Pons (tissue), 1 donor: ENCODE measurements at regions not wholly inside any gene's neighbourhood (a gene's known extent, or its start where the extent isn't known, plus 50 kb on each side); places are given as distances from the start of the nearest gene placed in this dataset.
"Not testable (repeated sequence)": the region's sequence is repeated elsewhere in the genome, so short reads cannot be mapped to it uniquely, and the experiment has no call there.

ENCODE experiments used
- DNase-seq: peaks from one replicate; pipeline ENCODE4 v3.0.0-alpha.2; 2016; ENCODE audit warnings: low spot score

GRCh38 chr1:104172243-104172681 lies 422.6 kb downstream of the AMY1C start:
- no peak for DNase-seq

- DNase-seq = no peak
Measured at GRCh38 chr1:104182251-104182650, 432.6 kb downstream of the AMY1C start.

- DNase-seq = no peak
Measured at GRCh38 chr1:104189207-104189606, 439.5 kb downstream of the AMY1C start.

GRCh38 chr1:104190821-104191220 lies 441.1 kb downstream of the AMY1C start:
- DNase-seq = no peak

- no peak for DNase-seq
Measured at GRCh38 chr1:104195395-104195794, 445.7 kb downstream of the AMY1C start.

- no peak for DNase-seq
Measured at GRCh38 chr1:104196136-104196535, 446.4 kb downstream of the AMY1C start.

GRCh38 chr1:104197516-104197915 lies 447.8 kb downstream of the AMY1C start:
- DNase-seq = no peak

- no peak for DNase-seq
Measured at GRCh38 chr1:104212239-104212638, 462.5 kb downstream of the AMY1C start.

- DNase-seq = not testable (repeated sequence)
Measured at GRCh38 chr1:104217395-104217986, 467.8 kb downstream of the AMY1C start.

GRCh38 chr1:104229860-104230259 lies 480.2 kb downstream of the AMY1C start:
- no peak for DNase-seq

- no peak for DNase-seq
Measured at GRCh38 chr1:104231676-104232075, 482.0 kb downstream of the AMY1C start.

GRCh38 chr1:104235141-104235540 lies 485.4 kb downstream of the AMY1C start:
- no peak for DNase-seq

- no peak for DNase-seq
Measured at GRCh38 chr1:104238991-104239390, 489.3 kb downstream of the AMY1C start.

- no peak for DNase-seq
Measured at GRCh38 chr1:104248385-104248784, 498.7 kb downstream of the AMY1C start.

- DNase-seq = no peak
Measured at GRCh38 chr1:104259481-104259880, 509.8 kb downstream of the AMY1C start.

GRCh38 chr1:104263110-104263509 lies 513.4 kb downstream of the AMY1C start:
- not testable (repeated sequence) for DNase-seq

- no peak for DNase-seq
Measured at GRCh38 chr1:104264521-104264920, 514.8 kb downstream of the AMY1C start.

- DNase-seq = no peak
Measured at GRCh38 chr1:104265163-104265562, 515.5 kb downstream of the AMY1C start.

- no peak for DNase-seq
Measured at GRCh38 chr1:104266612-104267011, 516.9 kb downstream of the AMY1C start.

GRCh38 chr1:104288322-104288721 lies 538.6 kb downstream of the AMY1C start:
- DNase-seq = not testable (repeated sequence)

- no peak for DNase-seq
Measured at GRCh38 chr1:104291156-104291555, 541.5 kb downstream of the AMY1C start.

- no peak for DNase-seq
Measured at GRCh38 chr1:104294259-104294658, 544.6 kb downstream of the AMY1C start.

- DNase-seq = no peak
Measured at GRCh38 chr1:104295511-104295910, 545.8 kb downstream of the AMY1C start.

GRCh38 chr1:104309673-104310072 lies 560.0 kb downstream of the AMY1C start:
- no peak for DNase-seq
